HG03558 (cell line): ENCODE measurements at regions not wholly inside any gene's neighbourhood (a gene's known extent, or its start where the extent isn't known, plus 50 kb on each side); places are given as distances from the start of the nearest gene placed in this dataset.

Source experiments
- ATAC-seq: cut with Tn5 transposase; IDR thresholded peaks from one replicate; pipeline ENCODE4 v1.9.1; 2021; ENCODE audit warnings: moderate number of reproducible peaks; ENCODE audit not compliant: unreplicated experiment; ENCODE audit errors: extremely low read depth

DNA sequence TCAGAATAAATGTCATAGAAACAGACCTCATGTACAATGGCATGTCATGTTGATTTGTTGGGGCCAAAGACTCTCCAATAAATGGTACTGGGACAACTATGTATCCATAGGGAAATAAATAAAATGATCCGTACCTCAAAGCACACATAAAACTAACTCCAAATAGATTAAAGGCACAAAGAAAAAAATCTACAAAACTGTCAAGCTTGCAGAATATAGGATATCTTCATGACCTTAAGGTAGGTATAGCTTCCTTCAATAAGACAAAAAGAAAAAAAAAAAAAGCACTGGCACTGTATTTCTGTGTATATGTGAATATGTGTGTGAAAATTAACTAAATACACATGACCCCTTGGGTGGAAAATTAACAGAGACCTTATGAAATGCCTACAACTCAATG, 101.9 kb downstream of the DIRAS2 start:
- no peak for ATAC-seq

DNA sequence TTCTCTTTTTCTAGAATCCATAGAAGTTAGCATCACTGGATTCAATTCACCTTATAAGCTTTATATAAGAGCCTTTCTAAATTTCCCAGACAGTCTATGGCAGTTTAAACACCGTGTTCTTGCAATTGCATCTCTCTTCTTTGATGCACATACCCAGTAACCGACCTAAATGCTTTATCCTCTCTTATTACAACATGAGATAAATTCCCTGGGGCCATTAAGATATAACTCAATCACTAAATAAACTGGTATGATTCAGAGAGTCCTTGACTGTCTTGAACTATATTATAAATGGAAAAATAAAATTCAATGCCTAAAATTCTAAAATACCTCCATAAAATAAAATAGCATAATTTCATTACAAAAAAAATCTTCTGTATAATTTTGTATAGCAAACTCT, 98.1 kb downstream of the DIRAS2 start:
- no peak for ATAC-seq

DNA sequence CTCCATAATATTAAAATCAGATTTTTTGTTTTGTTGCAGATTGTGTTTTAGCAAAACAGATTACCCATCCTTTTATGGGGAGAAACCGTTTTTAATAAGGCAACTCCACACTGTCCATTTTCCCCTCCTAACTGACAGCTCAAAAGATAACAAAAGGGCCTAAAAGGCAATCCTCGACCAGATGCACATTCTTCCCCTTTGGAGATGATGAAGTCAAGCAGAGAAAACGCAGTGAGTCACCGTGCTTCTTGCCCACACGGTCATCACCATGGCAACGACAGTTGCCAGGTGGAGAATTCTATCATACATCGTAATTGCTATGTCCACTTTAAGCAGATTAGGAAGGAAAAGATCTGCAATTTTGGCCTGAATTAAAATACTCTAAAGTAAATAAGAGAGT, 96.4 kb downstream of the DIRAS2 start:
- no peak for ATAC-seq

DNA sequence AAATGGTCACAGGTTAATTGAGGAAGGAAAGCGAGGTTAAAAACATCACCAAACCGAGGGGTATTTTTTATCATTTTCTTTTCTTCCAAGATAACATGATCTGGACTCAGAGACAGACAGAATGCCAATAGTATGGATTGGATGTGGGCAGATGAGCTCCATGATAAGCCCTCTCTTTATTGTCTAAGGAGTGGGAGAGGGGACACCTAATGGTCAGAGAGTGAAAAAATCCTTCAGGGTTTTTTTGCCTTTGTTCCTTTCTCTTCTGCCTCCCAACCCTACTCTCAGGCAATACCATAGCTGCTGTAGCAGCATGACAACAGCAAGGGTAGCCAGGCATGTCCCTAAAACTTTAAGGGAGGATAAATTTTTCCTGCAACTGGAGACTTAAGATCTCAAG, 94.7 kb downstream of the DIRAS2 start:
- ATAC-seq = no peak

DNA sequence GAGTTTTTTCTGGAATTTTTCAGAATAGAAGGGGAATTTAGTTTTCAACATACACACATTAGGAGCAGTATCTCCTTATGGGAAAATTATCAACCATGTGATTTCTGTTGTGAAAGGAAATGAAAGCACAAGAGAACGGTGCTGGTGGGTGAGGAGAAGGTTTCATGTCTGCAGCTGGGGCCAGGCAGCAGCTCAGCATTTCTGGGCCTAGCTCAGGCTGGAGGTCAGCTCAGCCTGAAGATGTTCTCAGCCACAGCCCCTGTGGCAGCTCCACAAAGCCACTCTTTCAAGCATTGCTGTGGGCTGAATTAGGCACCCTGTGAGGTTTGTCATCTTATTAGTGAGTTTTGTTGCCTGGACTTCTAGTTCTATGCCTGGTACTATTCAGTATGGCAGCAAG, 90.3 kb downstream of the DIRAS2 start:
- ATAC-seq = no peak

DNA sequence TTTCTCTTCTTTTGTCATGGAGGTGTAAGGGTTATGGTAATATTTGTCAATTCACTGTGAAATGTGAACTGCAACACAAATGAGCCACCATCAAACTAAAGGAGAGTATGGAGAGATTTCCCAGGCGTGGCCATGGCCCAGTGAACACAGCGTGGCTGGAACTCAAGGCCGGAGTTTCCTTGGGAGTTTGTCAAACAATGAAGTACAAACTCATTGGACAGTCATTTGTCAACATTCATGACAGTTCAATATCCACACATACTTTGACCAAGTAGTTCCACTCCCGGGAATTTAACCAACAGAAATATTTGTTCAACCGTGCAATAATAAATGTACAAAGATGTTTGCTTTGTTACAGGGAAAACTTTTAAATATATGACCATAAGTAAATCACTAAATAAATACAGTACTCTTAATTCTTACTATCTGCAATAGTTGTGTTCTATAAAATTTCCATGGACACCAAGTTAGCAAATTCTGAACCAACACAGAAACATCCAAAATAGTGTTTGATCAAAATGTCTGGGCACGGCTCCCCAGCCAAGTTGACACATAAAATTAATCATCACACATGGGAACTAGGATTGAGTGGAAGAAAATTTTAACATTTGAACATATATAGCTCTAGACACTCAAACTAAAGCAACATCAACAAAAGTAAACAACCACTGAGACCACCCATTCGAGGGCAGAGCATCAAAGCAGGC, 87.1 kb downstream of the DIRAS2 start:
- no peak for ATAC-seq

DNA sequence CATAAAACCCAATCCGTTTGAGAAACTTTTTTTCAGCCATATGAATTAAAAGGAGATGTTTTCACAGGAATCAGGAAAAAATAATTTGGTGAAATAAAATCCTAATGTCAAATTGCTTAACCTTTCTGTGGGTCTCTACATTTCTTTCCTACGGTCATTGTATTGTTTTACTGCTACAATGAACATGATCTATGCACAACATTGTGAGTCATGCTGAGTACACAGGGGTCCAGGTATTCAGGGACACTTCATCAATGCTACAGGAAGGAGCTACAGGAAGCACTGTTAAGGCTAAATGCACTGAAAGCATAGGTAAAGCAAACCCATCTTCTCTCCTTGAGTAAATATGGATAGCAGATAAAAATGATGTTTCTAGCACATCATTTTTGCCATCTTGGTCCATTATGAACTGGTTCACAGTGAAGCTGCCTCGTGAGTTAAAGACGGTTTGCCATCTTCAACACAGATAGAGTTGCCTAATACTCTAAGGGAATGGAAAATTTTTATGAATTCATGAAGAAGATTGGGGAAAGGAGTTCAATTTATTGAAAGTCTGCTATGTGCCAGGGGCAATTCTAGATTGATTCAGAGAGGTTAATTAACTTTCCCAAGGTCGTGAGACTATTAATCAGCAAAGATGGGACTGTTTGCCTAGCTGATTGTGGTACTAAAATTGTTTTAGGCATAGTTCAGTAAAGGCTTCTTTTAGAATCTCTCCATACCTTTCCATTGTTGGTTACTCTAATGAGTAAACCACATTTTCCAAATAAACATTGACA, 85.5 kb downstream of the DIRAS2 start:
- ATAC-seq = no peak

DNA sequence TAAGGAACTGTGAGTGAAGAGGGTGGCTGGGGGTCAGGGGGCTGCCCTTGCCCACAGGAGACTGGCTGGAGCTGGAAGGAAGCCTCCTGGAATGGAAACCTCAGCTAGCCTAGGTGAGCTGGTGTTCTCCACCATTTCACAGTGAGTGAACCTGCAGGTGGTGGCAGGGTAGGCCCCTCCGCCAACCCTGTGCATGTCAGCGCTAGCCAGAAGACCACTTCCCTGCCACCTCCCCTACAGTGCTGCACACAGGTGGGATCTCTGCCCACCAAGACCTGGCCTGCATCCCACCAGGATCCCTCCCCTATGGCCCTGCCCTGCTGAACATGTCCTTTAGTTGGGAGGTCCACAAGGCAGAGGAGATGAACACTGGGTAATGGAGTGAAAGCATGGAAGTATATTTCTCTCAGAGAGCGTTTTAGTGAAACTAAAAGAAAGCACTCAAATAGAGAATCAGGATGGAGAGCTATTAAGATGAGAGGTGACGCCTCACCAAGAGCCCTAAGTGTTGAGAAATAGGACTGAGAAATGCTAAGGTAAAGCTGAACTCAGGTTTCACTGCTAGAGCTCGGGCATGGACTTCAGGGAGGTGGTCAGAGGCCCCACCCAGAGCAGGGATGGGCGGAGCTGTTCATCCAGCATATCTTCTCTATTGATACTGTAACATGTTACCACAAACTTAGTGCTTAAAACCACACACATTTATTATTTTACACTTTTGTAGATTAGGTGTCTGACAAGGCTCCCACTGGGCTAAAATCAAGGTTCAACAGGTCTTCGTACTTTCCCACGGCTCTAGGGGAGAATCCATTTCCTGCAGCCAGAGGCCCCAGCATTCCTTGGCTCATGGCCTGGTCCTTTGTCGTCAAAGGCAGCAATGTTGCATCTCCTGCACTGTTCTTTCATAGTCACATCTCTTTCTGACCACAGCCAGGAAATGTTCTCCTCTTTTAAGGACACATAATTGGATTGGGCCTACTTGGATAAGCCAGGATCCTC, 83.2 kb downstream of the DIRAS2 start:
- no peak for ATAC-seq
